CD14-positive monocyte (primary cell): ENCODE measurements at regions not wholly inside any gene's neighbourhood (a gene's known extent, or its start where the extent isn't known, plus 50 kb on each side); places are given as distances from the start of the nearest gene placed in this dataset.

Source experiments
- DNase-seq, 3 donors: peaks; one replicate each; pipeline ENCODE4 v3.0.0-alpha.2; 2011 to 2022
- H2AFZ ChIP-seq: 2 replicates; pipeline ENCODE4 v1.6.0; 2012; ENCODE audit warnings: mild to moderate bottlenecking, low read depth, low read length, inconsistent platforms; ENCODE audit not compliant: insufficient read depth, poor library complexity, severe bottlenecking
- H3K27ac ChIP-seq, 2 donors: 1 replicate in 1 of 2; 2 replicates in 1 of 2; pipeline ENCODE4 v1.5.1; 2012 to 2013; ENCODE audit warnings: low read length in 2 of 2, control low read depth in 1 of 2, inconsistent platforms in 1 of 2, low read depth in 1 of 2, mild to moderate bottlenecking in 1 of 2
- H3K27me3 ChIP-seq, 2 donors: one replicate each; pipeline versions ENCODE4 v1.6.0 to v1.6.1; 2011 to 2013; ENCODE audit warnings: low read length in 2 of 2; ENCODE audit not compliant: control insufficient read depth in 2 of 2, insufficient read depth in 2 of 2
- H3K36me3 ChIP-seq, 2 donors: replicated peaks in 1 of 2; 1 replicate in 1 of 2; 2 replicates in 1 of 2; pipeline versions ENCODE4 v1.5.1 to v1.6.1; 2012 to 2013; ENCODE audit warnings: low read length in 2 of 2, control low read depth in 1 of 2, inconsistent platforms in 1 of 2, mild to moderate bottlenecking in 1 of 2; ENCODE audit not compliant: insufficient read depth in 2 of 2, control insufficient read depth in 1 of 2
- H3K4me1 ChIP-seq, 2 donors: 1 replicate in 1 of 2; 2 replicates in 1 of 2; pipeline versions ENCODE4 v1.5.1 to v1.6.1; 2012 to 2013; ENCODE audit warnings: low read length in 2 of 2, control low read depth in 1 of 2, inconsistent platforms in 1 of 2, mild to moderate bottlenecking in 1 of 2, moderate library complexity in 1 of 2; ENCODE audit not compliant: insufficient read depth in 2 of 2, control insufficient read depth in 1 of 2
- H3K4me2 ChIP-seq: replicated peaks from 2 replicates; pipeline ENCODE3; 2012; ENCODE audit warnings: low read length, moderate library complexity, mild to moderate bottlenecking; ENCODE audit not compliant: poor library complexity, severe bottlenecking; ENCODE audit errors: extremely low read depth
- H3K4me3 ChIP-seq, 3 experiments: fragments of 200-600 bp in 1 of 3; sonication (generic) in 1 of 3; replicated peaks in 1 of 3; 1 replicate in 2 of 3; 2 replicates in 1 of 3; pipeline ENCODE4 v1.5.1; 2011 to 2013; ENCODE audit warnings: low read length in 3 of 3, mild to moderate bottlenecking in 3 of 3, control low read depth in 2 of 3, low read depth in 2 of 3, inconsistent platforms in 1 of 3, moderate library complexity in 1 of 3
- H3K79me2 ChIP-seq: 2 replicates; pipeline ENCODE4 v1.6.0; 2012; ENCODE audit warnings: mild to moderate bottlenecking, control low read depth, inconsistent platforms, low read length, moderate library complexity; ENCODE audit not compliant: insufficient read depth
- H3K9ac ChIP-seq: 2 replicates; pipeline ENCODE4 v1.6.0; 2017; ENCODE audit warnings: low read length, mild to moderate bottlenecking; ENCODE audit not compliant: insufficient read depth, poor library complexity, severe bottlenecking
- H3K9me3 ChIP-seq, 2 donors: replicated peaks in 1 of 2; 1 replicate in 1 of 2; 2 replicates in 1 of 2; pipeline versions ENCODE4 v1.5.1 to v1.6.1; 2012 to 2013; ENCODE audit warnings: low read length in 2 of 2, control low read depth in 1 of 2; ENCODE audit not compliant: control insufficient read depth in 1 of 2, insufficient read depth in 1 of 2
- H4K20me1 ChIP-seq: 2 replicates; pipeline ENCODE4 v1.6.0; 2012; ENCODE audit warnings: mild to moderate bottlenecking, low read length, control low read depth, moderate library complexity; ENCODE audit not compliant: insufficient read depth
- H3K27ac Mint-ChIP-seq, 7 donors: one replicate each; pipeline ENCODE4 v1.8.0; 2020; ENCODE audit warnings: mild to moderate bottlenecking in 7 of 7, mixed read lengths in 7 of 7, moderate library complexity in 6 of 7, inconsistent platforms in 2 of 7
- H3K27me3 Mint-ChIP-seq, 3 donors: one replicate each; pipeline ENCODE4 v1.8.0; 2021 to 2022; ENCODE audit warnings: low read depth in 3 of 3, mild to moderate bottlenecking in 3 of 3, mixed read lengths in 3 of 3, moderate library complexity in 3 of 3, inconsistent platforms in 1 of 3
- H3K36me3 Mint-ChIP-seq, 2 donors: one replicate each; pipeline ENCODE4 v1.8.0; 2020; ENCODE audit warnings: mixed read lengths in 2 of 2, inconsistent platforms in 1 of 2, mild to moderate bottlenecking in 1 of 2
- H3K4me1 Mint-ChIP-seq: one replicate; pipeline ENCODE4 v1.8.0; 2020; ENCODE audit warnings: mild to moderate bottlenecking, mixed read lengths
- H3K4me3 Mint-ChIP-seq, 2 donors: one replicate each; pipeline ENCODE4 v1.8.0; 2020; ENCODE audit warnings: mild to moderate bottlenecking in 2 of 2, mixed read lengths in 2 of 2, moderate library complexity in 1 of 2
- H3K9me3 Mint-ChIP-seq, 7 donors: one replicate each; pipeline ENCODE4 v1.8.0; 2020 to 2022; ENCODE audit warnings: mixed read lengths in 7 of 7, mild to moderate bottlenecking in 6 of 7, moderate library complexity in 6 of 7, inconsistent platforms in 2 of 7
- WGBS: methylation state at CpG from one replicate; pipeline ENCODE4 v1.1.5; 2013; ENCODE audit warnings: missing lambda C conversion rate; ENCODE audit not compliant: insufficient coverage; 5-methylcytosine and 5-hydroxymethylcytosine counted together
- intact Hi-C, 2 donors: fragments of 100-400 bp; cut with micrococcal nuclease; formaldehyde crosslinking; loops; one replicate each; pipeline versions ENCODE4 v1.15.0 to v1.15.1; 2023
- TF ChIP-seq, protein P1 (sequence below): fragments of 200-600 bp; IDR thresholded peaks from one replicate; pipeline ENCODE4 v1.8.0; 2022; ENCODE audit warnings: antibody characterized with exemption, mild to moderate bottlenecking

DNA sequence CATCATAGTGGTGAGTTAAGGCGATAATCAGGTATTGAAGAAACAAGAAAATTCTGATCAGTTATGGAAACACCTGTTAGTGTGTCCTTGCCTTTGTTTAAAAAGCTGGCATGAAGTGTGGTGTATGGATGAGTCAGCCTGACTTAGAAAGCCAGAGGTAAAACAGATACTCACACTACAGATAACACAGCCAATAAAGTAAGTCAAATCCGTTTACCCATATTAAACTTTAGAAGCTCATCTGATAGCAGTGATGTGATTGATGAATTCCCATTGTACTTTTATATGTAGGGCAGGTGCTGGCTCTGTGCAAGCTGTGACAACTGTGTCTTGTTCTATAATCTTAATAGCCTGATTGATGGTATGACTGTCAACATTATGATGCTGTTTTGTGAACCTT lies 1392.7 kb upstream of the IGFBP7 start:
- Histone ChIP-seq H3K4me1 (no peaks in the 10 kb centered on the region), H3K9me3 (peaks cover 0 to 4% of the 10 kb centered on the region in 2 donors), H4K20me1 (no peaks in the 10 kb centered on the region), H3K4me2 (no peak overlapping the region), H2AFZ (no peak overlapping the region), H3K27ac (no peak overlapping the region), H3K36me3 (no peaks in the 10 kb centered on the region), H3K4me3 (no peak overlapping the region), H3K9ac (no peak overlapping the region), H3K79me2 (no peaks in the 10 kb centered on the region), H3K27me3 (no peaks in the 10 kb centered on the region)
- intact Hi-C loops = no loop called here
- TF ChIP-seq, protein P1, sequence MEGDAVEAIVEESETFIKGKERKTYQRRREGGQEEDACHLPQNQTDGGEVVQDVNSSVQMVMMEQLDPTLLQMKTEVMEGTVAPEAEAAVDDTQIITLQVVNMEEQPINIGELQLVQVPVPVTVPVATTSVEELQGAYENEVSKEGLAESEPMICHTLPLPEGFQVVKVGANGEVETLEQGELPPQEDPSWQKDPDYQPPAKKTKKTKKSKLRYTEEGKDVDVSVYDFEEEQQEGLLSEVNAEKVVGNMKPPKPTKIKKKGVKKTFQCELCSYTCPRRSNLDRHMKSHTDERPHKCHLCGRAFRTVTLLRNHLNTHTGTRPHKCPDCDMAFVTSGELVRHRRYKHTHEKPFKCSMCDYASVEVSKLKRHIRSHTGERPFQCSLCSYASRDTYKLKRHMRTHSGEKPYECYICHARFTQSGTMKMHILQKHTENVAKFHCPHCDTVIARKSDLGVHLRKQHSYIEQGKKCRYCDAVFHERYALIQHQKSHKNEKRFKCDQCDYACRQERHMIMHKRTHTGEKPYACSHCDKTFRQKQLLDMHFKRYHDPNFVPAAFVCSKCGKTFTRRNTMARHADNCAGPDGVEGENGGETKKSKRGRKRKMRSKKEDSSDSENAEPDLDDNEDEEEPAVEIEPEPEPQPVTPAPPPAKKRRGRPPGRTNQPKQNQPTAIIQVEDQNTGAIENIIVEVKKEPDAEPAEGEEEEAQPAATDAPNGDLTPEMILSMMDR = no peak
- Mint-ChIP-seq H3K4me1 (no peaks in the 10 kb centered on the region), H3K9me3 (peaks cover 0 to 5% (median 2%) of the 10 kb centered on the region in 7 donors), H3K36me3 (no peaks in the 10 kb centered on the region), H3K27me3 (no peaks in the 10 kb centered on the region), H3K27ac (no peak overlapping the region), H3K4me3 (no peak overlapping the region)
- WGBS = no CpG with 5 or more reads among the region's 2 CpGs
- DNase-seq = no peak

DNA sequence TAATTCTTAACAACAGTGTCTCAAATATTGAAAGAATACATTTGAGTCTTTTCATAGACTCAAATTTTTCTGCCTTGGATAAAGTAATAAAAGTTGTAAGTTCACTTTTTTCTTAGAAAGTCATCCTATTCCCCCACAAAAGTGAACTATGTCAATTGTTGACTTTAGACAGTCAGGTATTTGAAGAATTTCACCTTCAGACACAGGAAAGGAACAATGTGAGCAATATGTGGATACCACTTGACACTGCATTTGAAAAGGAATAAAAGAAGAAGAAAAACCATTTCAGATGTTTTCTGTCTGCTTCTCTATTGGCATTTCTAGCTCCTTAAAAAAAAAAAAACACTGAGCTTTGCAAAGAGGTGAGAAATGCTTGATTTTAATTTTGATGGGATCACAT lies 1389.0 kb upstream of the IGFBP7 start:
- no peak overlapping the region for H3K4me2 ChIP-seq
- peaks cover 0 to 2% (median 0%) of the 10 kb centered on the region in 3 donors for H3K27me3 Mint-ChIP-seq
- H3K36me3 ChIP-seq = no peaks in the 10 kb centered on the region
- no peak overlapping the region for H3K4me3 Mint-ChIP-seq
- no peaks in the 10 kb centered on the region for H3K27me3 ChIP-seq
- no peak overlapping the region for H3K9ac ChIP-seq
- H3K4me1 ChIP-seq = no peaks in the 10 kb centered on the region
- H3K36me3 Mint-ChIP-seq = no peaks in the 10 kb centered on the region
- DNase-seq = no peak
- TF ChIP-seq, protein P1 = no peak
- H3K27ac Mint-ChIP-seq = no peak overlapping the region
- H4K20me1 ChIP-seq = no peaks in the 10 kb centered on the region
- H3K79me2 ChIP-seq = no peaks in the 10 kb centered on the region
- peaks cover 6 to 21% of the 10 kb centered on the region in 2 donors for H3K9me3 ChIP-seq
- H3K4me1 Mint-ChIP-seq = no peaks in the 10 kb centered on the region
- H3K27ac ChIP-seq = no peak overlapping the region
- peaks cover 2 to 17% (median 9%) of the 10 kb centered on the region in 7 donors for H3K9me3 Mint-ChIP-seq
- H2AFZ ChIP-seq = no peak overlapping the region
- intact Hi-C loops = no loop called here
- no peak overlapping the region for H3K4me3 ChIP-seq
